Esophagus squamous epithelium (tissue), 5 donors: ENCODE measurements at regions not wholly inside any gene's neighbourhood (a gene's known extent, or its start where the extent isn't known, plus 50 kb on each side); places are given as distances from the start of the nearest gene placed in this dataset.

Experiments
- DNase-seq: peaks from one replicate; lab custom pipeline; 2025; lab: John Stamatoyannopoulos, UW
- H3K27ac ChIP-seq, 4 donors: fragments of 200-600 bp; sonication (generic); one replicate each; pipeline ENCODE4 v1.5.1; 2016 to 2019; ENCODE audit warnings: mild to moderate bottlenecking in 1 of 4
- H3K27me3 ChIP-seq, 4 donors: fragments of 200-600 bp; sonication (generic); 1 replicate in 3 of 4; 2 replicates in 1 of 4; pipeline versions ENCODE4 v1.5.1 to v1.6.0; 2017 to 2021; ENCODE audit warnings: antibody characterized with exemption in 1 of 4
- H3K36me3 ChIP-seq, 3 donors: fragments of 200-600 bp; sonication (generic); one replicate each; pipeline ENCODE4 v1.5.1; 2016 to 2019
- H3K4me1 ChIP-seq, 3 donors: fragments of 200-600 bp; sonication (generic); one replicate each; pipeline ENCODE4 v1.5.1; 2017 to 2019
- H3K4me3 ChIP-seq, 4 donors: fragments of 200-600 bp; sonication (generic); 1 replicate in 3 of 4; 2 replicates in 1 of 4; pipeline ENCODE4 v1.5.1; 2016 to 2019; ENCODE audit warnings: mild to moderate bottlenecking in 2 of 4, moderate library complexity in 1 of 4
- H3K9me3 ChIP-seq, 3 donors: fragments of 200-600 bp; sonication (generic); one replicate each; pipeline ENCODE4 v1.5.1; 2016 to 2019
- POLR2A ChIP-seq, 4 donors: fragments of 450-650 bp; IDR thresholded peaks; one replicate each; pipeline ENCODE4 v1.6.1; 2017; ENCODE audit warnings: antibody characterized with exemption in 4 of 4, mild to moderate bottlenecking in 4 of 4, moderate library complexity in 3 of 4
- WGBS, 2 donors: methylation state at CpG; one replicate each; pipeline ENCODE4 v1.1.5; 2018; 5-methylcytosine and 5-hydroxymethylcytosine counted together
- intact Hi-C: fragments of 100-400 bp; cut with DNase I; formaldehyde crosslinking; loops from one replicate; pipeline ENCODE4 v1.15.0; 2022
- TF ChIP-seq, protein P1 (sequence below), 6 experiments: fragments of 450-650 bp in 4 of 6; fragments of 200-600 bp in 2 of 6; sonication (generic) in 2 of 6; IDR thresholded peaks; one replicate each; pipeline ENCODE4 v1.5.1; 2016 to 2019; ENCODE audit warnings: antibody characterized with exemption in 6 of 6, mild to moderate bottlenecking in 4 of 6, moderate library complexity in 4 of 6
- donor health status: DM: yes; HTN: yes; CAD: no.

GRCh38 chr5:72694856-72695255 is 121.6 kb upstream of the TNPO1 start:
- intact Hi-C loops, result no loop called here
- no peaks in the 10 kb centered on the region for H3K36me3 ChIP-seq
- no peaks in the 10 kb centered on the region for H3K4me1 ChIP-seq
- H3K9me3 ChIP-seq, result no peaks in the 10 kb centered on the region
- no peak overlapping the region for H3K4me3 ChIP-seq
- H3K27me3 ChIP-seq, result peaks cover 0 to 13% (median 0%) of the 10 kb centered on the region in 4 donors
- 85 to 86% methylated on average over 2 of the region's 2 CpGs for WGBS, 2 donors
- TF ChIP-seq, protein P1, sequence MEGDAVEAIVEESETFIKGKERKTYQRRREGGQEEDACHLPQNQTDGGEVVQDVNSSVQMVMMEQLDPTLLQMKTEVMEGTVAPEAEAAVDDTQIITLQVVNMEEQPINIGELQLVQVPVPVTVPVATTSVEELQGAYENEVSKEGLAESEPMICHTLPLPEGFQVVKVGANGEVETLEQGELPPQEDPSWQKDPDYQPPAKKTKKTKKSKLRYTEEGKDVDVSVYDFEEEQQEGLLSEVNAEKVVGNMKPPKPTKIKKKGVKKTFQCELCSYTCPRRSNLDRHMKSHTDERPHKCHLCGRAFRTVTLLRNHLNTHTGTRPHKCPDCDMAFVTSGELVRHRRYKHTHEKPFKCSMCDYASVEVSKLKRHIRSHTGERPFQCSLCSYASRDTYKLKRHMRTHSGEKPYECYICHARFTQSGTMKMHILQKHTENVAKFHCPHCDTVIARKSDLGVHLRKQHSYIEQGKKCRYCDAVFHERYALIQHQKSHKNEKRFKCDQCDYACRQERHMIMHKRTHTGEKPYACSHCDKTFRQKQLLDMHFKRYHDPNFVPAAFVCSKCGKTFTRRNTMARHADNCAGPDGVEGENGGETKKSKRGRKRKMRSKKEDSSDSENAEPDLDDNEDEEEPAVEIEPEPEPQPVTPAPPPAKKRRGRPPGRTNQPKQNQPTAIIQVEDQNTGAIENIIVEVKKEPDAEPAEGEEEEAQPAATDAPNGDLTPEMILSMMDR (IDR thresholded peaks at IDR 0.05), result no peak
- no peak for TF ChIP-seq POLR2A (IDR thresholded peaks at IDR 0.05)
- no peak for DNase-seq
- no peak overlapping the region for H3K27ac ChIP-seq

GRCh38 chr5:72693546-72694205 is 122.8 kb upstream of the TNPO1 start:
- TF ChIP-seq, protein P1 (IDR thresholded peaks at IDR 0.05), result no peak
- TF ChIP-seq POLR2A (IDR thresholded peaks at IDR 0.05), result no peak
- H3K36me3 ChIP-seq, result no peaks in the 10 kb centered on the region
- intact Hi-C loops, result no loop called here
- no peaks in the 10 kb centered on the region for H3K4me1 ChIP-seq
- H3K9me3 ChIP-seq, result no peaks in the 10 kb centered on the region
- H3K27me3 ChIP-seq, result peaks cover 0 to 13% (median 0%) of the 10 kb centered on the region in 4 donors
- no peak for DNase-seq
- WGBS, 2 donors, result 60 to 61% methylated on average over 5 of the region's 5 CpGs
- no peak overlapping the region for H3K4me3 ChIP-seq
- no peak overlapping the region for H3K27ac ChIP-seq

DNA sequence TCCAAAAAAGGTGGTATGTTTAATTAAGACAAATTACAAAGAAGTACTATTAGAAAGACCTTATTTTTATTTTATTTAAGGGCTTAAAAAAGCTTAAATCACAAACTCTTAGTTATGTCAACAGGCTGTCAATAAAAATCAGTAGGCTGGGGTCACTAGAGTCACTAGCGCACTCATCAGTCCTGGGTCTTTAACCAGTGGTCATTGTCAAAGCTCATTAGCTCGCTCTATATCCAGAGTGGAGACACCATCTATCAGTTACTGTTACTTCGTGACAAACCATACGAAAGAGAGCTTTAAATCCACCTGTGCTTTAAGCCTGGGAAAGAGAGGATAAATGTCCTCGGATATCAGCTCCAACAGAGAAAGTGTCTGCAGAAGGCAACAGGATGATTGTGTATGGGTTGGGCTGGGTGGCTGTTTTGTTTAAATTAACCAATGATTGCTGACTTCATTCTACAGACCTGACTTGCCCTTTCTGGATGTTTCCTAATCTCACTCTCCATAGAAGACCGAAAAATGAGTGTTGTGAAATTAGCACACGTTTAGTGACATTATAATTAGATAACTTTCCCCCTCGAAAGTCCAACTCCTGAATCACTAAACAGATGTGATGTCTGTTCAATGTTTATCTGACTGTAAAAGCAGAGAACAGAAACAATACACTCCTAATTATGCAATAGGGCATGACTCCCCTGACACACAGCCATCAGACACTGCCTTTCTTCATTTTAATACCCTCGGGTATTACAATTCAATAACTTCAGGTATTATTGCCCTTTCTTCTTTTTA is 123.6 kb upstream of the TNPO1 start:
- DNase-seq, result no peak
- 59 to 63% methylated on average over 9 of the region's 9 CpGs for WGBS, 2 donors

GRCh38 chr5:72692231-72692637 is 124.2 kb upstream of the TNPO1 start:
- no peaks in the 10 kb centered on the region for H3K9me3 ChIP-seq
- no peak overlapping the region for H3K27ac ChIP-seq
- TF ChIP-seq POLR2A (IDR thresholded peaks at IDR 0.05), result no peak
- TF ChIP-seq, protein P1 (IDR thresholded peaks at IDR 0.05), result no peak
- H3K4me3 ChIP-seq, result no peak overlapping the region
- H3K36me3 ChIP-seq, result no peaks in the 10 kb centered on the region
- no peak for DNase-seq
- no peaks in the 10 kb centered on the region for H3K4me1 ChIP-seq
- H3K27me3 ChIP-seq, result peaks cover 0 to 13% (median 0%) of the 10 kb centered on the region in 4 donors
- intact Hi-C loops, result no loop called here
- WGBS, 2 donors, result 80 to 81% methylated on average over 4 of the region's 4 CpGs

More for the DNA sequence above, 123.6 kb upstream of the TNPO1 start:
- intact Hi-C loops, result no loop called here
- Histone ChIP-seq H3K36me3 (no peaks in the 10 kb centered on the region), H3K9me3 (no peaks in the 10 kb centered on the region), H3K4me3 (no peak overlapping the region), H3K27ac (no peak overlapping the region), H3K4me1 (no peaks in the 10 kb centered on the region), H3K27me3 (peaks cover 0 to 13% (median 0%) of the 10 kb centered on the region in 4 donors)
- TF ChIP-seq, protein P1 (IDR thresholded peaks at IDR 0.05), result no peak
- no peak for TF ChIP-seq POLR2A (IDR thresholded peaks at IDR 0.05)

- H3K27me3 ChIP-seq, result peaks cover 0 to 13% (median 0%) of the 10 kb centered on the region in 4 donors
- no peaks in the 10 kb centered on the region for H3K9me3 ChIP-seq
- no peak overlapping the region for H3K4me3 ChIP-seq
- intact Hi-C loops, result no loop called here
- H3K4me1 ChIP-seq, result no peaks in the 10 kb centered on the region
- H3K36me3 ChIP-seq, result no peaks in the 10 kb centered on the region
- 73 to 96% methylated on average over 3 of the region's 3 CpGs for WGBS, 2 donors
- no peak for DNase-seq
- H3K27ac ChIP-seq, result no peak overlapping the region
- TF ChIP-seq POLR2A (IDR thresholded peaks at IDR 0.05), result no peak
- TF ChIP-seq, protein P1 (IDR thresholded peaks at IDR 0.05), result no peak
Measured at GRCh38 chr5:72691751-72692150, 124.7 kb upstream of the TNPO1 start.
